HG03354 (cell line): ENCODE measurements at regions not wholly inside any gene's neighbourhood (a gene's known extent, or its start where the extent isn't known, plus 50 kb on each side); places are given as distances from the start of the nearest gene placed in this dataset.
"Not testable (repeated sequence)": the region's sequence is repeated elsewhere in the genome, so short reads cannot be mapped to it uniquely, and the experiment has no call there.

ENCODE experiments used
- ATAC-seq: cut with Tn5 transposase; IDR thresholded peaks from one replicate; pipeline ENCODE4 v1.9.1; 2021; ENCODE audit warnings: mild to moderate bottlenecking; ENCODE audit not compliant: unreplicated experiment, poor library complexity, severe bottlenecking

GRCh38 chr10:46739919-46740318 is 161.0 kb downstream of the SYT15 start:
- ATAC-seq, result not testable (repeated sequence)

- ATAC-seq, result not testable (repeated sequence)
These were observed 161.4 kb downstream of the SYT15 start for GRCh38 chr10:46740368-46740767.

DNA sequence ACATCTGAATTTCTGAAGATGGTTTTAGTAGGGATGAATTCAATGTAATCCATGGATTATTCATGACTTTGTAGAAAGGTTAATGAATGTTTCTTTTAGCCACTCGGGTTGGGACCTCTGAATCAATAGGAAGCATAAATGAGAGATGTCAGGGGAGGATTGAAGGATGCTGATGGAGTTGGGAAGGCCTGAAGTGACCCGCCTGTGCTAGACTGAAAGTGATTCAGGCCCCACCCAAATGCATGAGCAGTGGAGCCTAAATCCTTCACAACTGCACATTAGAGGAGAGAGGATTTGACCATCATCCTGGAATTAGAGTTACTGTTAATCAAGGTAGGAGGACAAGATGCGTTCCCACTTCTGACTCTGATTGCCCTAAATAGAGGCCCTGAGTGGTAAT is 162.2 kb upstream of the PTPN20 start:
- ATAC-seq, result not testable (repeated sequence)

DNA sequence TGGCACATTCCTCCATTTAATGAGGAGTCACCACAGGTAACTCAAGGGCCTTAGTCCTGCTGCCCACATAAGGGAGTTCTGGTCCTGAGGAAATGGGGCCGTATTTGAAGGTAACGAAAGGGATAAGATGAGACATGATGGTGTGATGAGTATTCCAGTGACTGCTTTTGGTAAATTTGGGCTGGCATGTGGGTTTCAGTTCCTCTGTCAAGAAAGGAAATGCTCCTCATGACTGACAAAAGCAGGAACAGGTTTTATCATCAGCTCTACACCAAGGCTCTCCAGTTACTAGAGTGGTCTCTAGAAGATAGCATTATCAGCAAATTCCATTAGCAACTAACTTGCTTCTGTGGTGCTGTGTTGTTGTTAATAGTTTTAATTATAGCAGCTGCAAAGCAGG is 161.8 kb upstream of the PTPN20 start:
- ATAC-seq, result peak; percentile 66

DNA sequence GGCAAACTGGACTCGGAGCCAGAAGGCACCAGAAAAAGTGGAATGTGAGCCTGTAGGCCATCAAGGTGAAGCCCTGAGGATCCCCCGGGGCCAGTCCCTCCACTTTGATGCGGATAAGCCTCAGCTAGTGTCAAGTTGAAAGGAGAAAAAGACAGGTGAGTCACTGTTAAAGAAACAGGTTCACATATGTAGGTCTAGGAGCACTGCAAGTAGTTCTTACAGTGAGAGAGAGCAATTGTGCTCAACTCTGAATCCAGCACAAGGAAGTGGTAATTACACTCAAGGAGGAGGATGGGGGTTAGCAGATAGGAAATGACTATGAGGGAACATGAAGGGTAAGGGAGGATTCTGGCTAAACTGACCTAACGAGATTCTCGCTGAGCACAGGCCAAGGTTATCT is 157.5 kb upstream of the PTPN20 start:
- ATAC-seq, result not testable (repeated sequence)

GRCh38 chr10:46761471-46761870 is 149.8 kb upstream of the PTPN20 start:
- ATAC-seq, result peak; percentile 90

GRCh38 chr10:46768515-46769291 is 142.5 kb upstream of the PTPN20 start:
- ATAC-seq, result not testable (repeated sequence)

GRCh38 chr10:46773178-46773896 is 137.9 kb upstream of the PTPN20 start:
- not testable (repeated sequence) for ATAC-seq

DNA sequence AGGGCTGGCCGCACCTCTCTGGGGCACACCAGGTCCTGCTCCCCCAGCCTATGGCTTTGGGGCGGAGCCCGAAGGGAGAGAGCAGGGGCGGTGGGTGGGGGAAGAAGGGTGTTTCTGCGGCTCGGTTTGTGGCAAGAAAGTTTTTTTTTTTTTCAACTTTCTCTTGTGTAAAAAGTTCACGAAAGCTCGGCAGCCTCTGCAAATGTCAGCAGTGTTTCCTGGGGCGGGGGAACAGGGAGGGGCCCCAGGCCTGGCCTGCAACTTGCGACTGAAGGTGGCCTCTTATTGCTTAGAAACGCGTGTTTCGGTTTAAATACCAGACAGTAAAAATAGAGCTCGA is 137.4 kb upstream of the PTPN20 start:
- ATAC-seq, result not testable (repeated sequence)

DNA sequence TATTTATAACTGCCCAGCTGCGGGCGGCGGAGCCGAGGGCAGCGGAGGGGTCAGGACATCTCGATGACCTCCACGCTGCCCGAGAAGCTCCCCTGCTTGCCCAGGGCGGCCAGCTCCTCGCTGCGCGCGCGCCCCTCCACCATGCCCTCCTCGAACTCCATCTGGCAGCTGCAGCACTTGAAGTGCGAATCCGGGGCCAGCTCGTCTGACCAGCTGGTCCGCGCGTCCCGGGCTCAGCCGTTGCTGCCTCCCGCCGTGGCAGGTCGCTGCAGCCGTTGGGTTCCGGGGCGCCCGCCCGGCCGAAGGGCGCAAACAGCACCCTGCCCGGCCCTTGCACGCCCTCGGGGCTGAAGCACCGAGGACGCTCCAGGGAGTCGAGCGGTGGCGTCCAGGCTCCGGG is 136.9 kb upstream of the PTPN20 start:
- not testable (repeated sequence) for ATAC-seq

DNA sequence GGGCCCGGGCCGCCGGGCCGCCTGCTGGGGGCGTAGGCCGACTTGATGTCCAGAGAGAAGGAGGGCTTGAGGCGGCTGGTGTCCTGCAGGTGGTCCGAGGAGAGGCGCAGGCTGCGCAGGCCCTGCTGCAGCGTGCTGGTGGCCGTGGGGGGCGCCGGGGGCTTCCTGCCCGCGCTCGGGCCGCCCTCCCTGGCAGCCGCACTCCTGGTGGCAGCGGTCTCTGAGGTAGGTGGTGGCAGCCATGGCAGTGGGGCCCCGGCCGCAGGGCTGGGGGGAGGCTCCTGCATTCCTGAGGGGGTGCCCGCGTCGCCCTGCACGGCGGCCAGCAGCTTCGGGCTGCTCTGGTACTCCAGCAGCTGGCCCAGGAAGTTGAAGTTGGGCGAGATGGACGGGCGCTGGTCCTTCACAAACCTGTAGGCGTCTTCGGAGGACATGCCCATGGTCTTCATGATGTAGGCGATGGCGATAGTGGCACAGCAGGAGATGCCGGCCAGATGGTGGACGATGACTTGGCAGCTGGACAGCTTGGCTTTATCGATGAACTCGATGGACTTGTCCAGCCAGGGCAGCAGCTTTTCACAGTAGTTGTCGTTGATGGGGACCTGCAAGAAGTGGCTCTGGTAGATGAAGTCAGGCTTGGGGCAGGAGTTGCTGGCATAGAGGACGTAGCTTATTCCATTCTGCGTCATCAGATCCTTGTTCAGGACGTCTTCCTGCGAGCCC is 136.1 kb upstream of the PTPN20 start:
- ATAC-seq, result not testable (repeated sequence)

DNA sequence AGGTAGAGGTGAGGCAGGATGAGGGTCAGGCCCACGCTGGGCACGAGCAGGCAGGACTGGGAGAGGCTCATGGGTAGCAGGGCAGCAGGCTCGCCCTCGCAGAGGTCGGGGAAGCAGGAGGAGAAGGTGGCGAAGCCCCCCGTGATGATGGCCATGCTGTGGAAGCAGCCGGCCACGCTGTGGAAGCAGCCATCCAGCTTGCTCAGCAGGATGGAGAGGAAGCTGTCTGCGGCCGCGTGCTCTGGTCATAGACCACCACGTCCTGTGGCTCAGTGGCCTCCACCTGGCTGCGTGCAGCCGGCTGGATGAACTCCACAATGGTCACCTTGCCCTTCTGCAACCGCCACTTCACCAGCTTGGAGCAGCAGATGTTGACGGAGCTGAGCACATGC is 135.6 kb upstream of the PTPN20 start:
- ATAC-seq, result not testable (repeated sequence)

DNA sequence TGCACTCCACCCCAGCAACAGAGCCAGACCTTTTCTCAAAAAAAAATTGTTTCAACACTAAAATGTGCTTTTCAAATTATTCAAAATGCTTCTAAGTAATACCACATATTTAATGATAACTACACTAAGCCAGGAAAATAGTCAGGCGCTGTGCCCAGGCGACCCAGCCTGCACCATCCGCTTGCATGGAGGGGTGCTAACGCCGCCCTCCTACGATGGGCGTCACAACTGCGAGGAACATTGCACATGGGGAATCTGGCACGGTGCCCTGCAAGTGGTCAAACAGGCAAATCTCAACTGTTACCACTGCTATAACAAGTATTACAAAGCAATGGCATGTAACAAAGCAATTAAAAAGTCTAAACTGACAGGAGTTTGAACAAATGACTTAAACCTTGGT is 131.7 kb upstream of the PTPN20 start:
- not testable (repeated sequence) for ATAC-seq

DNA sequence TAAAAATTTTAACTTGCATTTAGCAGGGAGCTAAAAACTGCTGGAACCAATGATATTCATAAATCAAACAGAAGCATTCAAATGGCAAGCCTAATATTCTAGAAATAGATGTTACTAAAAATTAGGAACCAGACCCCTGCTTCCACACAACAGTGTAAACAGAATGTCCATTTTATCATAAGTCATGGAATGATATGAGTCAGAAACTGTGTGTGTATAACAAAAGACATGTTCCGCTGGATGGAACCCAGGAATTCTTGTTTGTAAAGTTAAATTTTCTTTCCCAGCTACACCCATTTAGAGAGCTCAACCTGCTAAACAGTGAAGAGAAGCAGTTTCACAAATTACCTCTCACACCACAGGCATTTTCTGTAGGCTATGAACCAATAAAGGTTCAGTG is 131.1 kb upstream of the PTPN20 start:
- ATAC-seq, result not testable (repeated sequence)

GRCh38 chr10:46781001-46781400 is 130.2 kb upstream of the PTPN20 start:
- ATAC-seq, result not testable (repeated sequence)

GRCh38 chr10:46782001-46782874 is 129.0 kb upstream of the PTPN20 start:
- ATAC-seq, result peak; percentile 64

DNA sequence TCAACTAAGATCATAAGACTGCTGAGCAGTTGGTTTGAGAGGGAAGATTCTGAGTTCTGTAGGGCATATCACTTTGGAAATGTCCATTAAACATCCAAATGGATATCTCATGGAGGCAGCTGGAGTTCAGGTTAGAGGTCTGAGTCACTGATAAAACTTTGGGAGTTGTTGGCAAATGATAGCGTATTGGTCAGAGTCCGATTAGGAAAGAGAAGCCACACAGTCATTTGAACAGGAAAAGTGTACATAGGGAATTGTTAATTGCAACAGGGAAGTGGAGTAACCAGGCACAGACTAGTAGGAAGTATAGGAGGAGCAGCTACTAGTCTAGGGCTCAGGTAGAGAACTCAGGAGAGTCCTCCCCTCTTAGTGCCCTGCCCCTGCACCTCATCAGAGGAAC is 126.6 kb upstream of the PTPN20 start:
- ATAC-seq, result not testable (repeated sequence)

DNA sequence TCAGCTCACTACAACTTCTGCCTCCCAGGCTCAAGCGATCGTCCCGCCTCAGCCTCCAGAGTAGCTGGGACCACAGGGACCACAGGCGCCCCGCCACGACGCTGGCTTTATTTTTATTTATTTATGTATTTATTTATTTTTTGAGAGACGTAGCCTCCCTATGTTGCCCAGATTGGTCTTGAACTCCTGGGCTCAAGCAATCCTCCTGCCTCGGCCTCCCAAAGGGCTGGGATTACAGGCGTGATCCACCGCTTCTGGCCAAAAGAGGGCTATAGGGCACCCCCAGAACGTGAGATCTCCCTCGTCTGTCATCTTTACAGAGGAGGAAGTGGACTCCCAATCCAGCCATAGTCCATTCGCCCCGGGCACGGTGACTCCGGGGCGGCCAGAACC is 125.1 kb upstream of the PTPN20 start:
- ATAC-seq, result not testable (repeated sequence)

DNA sequence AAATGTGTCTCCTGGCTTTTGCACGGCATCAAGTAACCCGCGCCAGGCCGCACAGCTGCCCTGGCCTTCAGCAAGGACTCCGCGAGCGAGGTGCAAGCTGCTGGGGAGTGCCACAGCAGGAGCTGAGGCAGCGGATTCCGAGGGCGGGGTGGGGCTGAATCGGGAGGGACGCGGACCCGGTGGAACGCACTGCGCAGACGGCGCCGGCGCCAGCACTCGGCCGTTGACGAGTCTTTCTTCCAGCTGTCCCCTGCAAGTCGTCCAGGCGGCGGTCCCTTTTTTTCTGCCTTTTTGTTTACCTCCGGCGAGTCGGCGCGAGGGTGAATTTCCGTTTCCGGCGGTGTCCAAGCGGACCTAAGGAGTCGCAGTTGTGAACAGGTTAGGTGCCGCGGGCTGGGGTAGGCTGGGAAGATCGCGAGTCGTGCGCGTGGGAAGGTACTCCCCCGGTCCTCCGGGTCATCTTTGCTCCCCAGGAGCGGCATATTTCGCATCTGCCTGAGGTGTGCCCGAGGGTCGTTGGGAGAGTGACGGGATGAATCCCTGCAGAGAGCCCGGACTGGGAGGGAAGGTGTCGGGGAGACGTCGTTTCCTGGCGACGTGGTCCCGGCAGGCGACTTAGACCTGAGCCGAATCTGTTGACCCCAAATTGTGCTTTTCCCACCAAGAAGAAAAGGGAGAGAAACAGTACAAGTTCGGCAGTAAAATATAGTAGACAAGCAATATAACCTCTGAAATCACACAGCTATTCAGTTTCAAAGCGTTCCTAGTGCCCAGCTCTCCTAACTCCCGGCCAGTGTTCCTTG is 124.5 kb upstream of the PTPN20 start:
- ATAC-seq, result peak; percentile 66
